Iris pigment epithelial cell (primary cell): ENCODE measurements at regions not wholly inside any gene's neighbourhood (a gene's known extent, or its start where the extent isn't known, plus 50 kb on each side); places are given as distances from the start of the nearest gene placed in this dataset.
A peak's percentile ranks its signal among the peaks of the same experiment; 100 is the strongest.

ENCODE experiments used
- DNase-seq: peaks from one replicate; pipeline ENCODE4 v3.0.0-alpha.2; 2011; ENCODE audit warnings: low read depth

- no peak for DNase-seq
Measured at GRCh38 chr2:118698564-118698963, 148.9 kb downstream of the EN1 start.

DNA sequence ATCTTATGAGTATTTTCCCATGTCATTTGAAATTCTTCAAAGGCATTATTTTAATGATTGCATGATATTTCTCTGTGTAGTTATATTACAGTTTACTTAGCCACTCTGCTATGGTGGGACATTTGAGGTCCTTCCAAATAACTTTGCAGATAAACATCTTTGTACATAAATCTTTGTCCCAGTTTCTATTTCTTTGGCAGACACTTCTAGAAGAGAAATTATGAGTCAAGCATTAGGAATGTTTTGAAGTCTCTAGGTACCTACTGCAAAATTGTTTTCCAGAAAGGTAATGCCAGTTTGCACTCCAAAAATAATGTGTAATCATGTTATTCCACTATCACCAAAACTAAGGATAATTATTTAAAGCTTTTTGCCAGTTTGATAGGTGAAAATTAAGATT, 149.7 kb downstream of the EN1 start:
- DNase-seq, result peak; percentile 53

DNA sequence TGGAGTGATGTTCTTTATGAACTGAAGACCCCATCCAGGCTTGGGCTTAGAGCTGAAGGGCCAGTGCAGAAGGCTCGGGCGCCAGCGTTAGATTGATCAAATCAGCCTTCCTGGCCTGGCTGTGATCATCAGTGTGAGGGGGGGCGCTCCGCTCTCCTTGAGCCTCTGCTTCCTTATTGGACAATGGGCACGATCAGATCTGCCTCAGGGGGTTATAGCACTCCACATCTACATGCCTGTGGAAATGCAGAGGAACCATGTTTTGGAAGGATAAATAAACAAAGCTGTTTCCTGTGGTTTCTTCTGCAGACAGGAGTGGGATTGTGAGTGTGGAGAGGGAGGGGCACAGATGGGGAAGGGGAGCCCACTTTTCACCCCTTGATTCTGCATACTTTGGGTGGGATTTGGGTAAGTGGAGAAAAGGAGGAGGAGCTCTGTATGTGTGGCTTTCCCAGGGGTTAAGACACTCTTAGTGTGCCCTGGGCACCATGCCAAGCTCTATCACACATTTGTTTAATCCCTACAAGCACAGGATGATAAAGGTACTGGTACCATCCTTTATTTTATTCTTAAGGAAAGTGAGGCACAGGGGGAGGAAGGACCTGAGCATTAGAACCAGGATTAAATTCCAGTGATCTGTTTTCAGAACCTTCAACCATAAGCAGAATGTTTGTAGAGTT, 150.5 kb downstream of the EN1 start:
- peak; percentile 42 for DNase-seq

GRCh38 chr2:118693287-118693822, 154.1 kb downstream of the EN1 start:
- no peak for DNase-seq

DNA sequence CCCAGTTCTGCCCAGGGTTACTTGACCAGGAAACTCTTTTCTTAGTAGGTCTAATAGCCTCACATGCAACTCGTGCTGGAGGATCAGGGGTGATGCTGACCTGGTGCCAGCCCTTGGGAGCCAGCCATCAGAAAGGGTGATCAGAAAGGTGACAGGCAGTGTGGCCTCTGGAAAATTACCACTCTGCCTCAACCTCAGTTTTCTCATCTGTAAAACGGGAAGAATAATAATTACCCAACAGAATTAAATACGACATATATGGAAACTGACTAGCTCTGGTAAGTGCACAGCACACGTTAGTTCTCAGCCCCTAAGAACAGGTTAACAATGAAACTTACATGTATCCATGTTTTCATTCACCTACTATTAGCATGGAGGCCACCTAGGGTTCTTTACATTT, 157.6 kb downstream of the EN1 start:
- no peak for DNase-seq

- no peak for DNase-seq
Measured at GRCh38 chr2:118689456-118689855, 158.0 kb downstream of the EN1 start.

- no peak for DNase-seq
Measured at GRCh38 chr2:118689033-118689432, 158.4 kb downstream of the EN1 start.

DNA sequence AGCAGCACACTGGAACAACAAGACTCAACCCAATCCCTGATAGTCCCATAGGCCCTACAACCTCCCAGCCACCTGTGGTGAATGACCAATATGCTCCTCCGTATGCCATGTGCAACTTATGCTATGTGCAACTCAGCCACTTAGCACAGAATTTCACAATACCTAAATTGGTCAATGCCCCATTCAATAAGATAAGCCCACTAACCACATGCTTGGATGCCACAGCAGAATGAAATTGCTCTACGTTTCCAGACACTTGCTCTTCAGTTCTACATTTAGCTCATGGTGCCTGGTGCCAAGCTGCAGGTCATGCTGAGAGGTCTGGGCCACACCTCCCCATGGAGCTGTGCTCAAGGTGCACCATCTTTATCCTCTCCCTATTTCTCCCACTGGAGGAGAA, 159.8 kb downstream of the EN1 start:
- peak; percentile 28 for DNase-seq

- DNase-seq, result no peak
Measured at GRCh38 chr2:118687192-118687591, 160.3 kb downstream of the EN1 start.

GRCh38 chr2:118686346-118686745, 161.1 kb downstream of the EN1 start:
- DNase-seq, result no peak

GRCh38 chr2:118683460-118683859, 164.0 kb downstream of the EN1 start:
- no peak for DNase-seq

- peak; percentile 33 for DNase-seq
Measured at GRCh38 chr2:118678985-118679384, 168.5 kb downstream of the EN1 start.

- DNase-seq, result no peak
Measured at GRCh38 chr2:118677546-118677945, 169.9 kb downstream of the EN1 start.

GRCh38 chr2:118675531-118675930, 171.9 kb downstream of the EN1 start:
- DNase-seq, result no peak

- peak; percentile 56 for DNase-seq
Measured at GRCh38 chr2:118672571-118673158, 174.8 kb downstream of the EN1 start.

- no peak for DNase-seq
Measured at GRCh38 chr2:118671701-118672454, 175.6 kb downstream of the EN1 start.

GRCh38 chr2:118670838-118671237, 176.6 kb downstream of the EN1 start:
- peak; percentile 94 for DNase-seq

- peak; percentile 41 for DNase-seq
Measured at GRCh38 chr2:118670276-118670675, 177.2 kb downstream of the EN1 start.

DNA sequence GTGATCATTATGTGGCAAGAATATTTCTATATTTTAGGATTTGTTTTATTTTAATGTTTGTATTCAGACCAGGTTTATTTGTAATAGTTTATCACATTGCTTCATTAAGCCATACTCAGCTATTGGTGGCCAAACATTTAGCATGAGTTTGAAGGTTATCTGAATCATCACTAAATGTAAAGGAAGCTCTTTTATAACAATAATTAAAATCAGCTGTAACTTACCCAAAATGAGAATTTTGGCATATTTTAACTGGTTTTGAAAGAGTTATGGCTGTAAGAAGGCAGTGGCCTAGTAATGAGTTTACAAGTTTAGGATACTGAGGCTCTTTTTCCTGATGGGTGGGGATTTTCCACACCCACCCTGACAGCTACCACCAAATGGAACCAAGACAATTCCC, 177.8 kb downstream of the EN1 start:
- DNase-seq, result no peak

DNA sequence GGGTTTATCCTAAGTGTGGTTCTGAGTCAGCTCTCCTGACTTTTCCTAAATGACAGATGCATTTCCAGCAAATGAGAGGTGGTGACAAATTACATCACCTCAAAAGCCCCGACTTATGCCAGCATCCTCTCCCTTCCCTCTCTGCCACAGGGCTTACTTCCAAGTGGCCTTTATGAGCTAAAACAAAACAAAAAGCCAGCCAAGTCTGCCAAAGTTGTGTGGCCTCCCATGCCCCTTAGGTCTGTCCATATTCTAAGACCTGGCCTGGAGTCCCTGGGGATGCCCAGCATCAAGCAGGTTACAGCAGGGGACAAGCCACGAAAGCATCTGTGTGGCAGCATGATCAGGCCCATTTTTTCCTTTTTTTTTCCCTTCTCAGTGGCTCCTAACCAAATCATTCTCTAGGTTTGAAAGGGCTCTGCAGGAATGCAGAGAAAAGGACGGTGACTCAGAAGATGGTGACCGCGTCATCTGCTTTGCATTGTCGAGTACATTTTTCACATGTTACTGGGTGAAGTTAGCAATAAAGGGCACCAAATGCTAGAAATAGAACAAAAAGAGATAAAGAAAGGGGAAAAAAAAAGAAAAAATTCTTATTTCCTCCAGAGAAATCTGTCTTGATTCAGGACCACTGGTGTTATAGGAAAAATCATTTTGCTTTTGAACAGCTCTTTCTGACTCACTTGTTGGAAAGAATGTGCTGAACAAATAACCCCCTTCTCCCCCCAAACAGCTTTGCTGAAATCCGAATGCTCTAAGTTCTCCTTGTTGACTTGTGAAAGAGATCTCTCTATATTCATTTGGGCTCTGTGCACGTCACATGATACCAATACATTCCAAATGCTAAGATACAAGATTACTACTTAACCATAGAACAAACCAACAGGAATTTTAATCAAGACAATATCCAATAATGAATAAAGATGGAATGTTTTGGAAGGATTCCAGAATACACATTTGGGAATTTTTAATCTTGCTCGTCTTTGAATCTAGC, 178.7 kb downstream of the EN1 start:
- peak; percentile 93 for DNase-seq

- DNase-seq, result peak; percentile 72
Measured at GRCh38 chr2:118667964-118668363, 179.5 kb downstream of the EN1 start.

DNA sequence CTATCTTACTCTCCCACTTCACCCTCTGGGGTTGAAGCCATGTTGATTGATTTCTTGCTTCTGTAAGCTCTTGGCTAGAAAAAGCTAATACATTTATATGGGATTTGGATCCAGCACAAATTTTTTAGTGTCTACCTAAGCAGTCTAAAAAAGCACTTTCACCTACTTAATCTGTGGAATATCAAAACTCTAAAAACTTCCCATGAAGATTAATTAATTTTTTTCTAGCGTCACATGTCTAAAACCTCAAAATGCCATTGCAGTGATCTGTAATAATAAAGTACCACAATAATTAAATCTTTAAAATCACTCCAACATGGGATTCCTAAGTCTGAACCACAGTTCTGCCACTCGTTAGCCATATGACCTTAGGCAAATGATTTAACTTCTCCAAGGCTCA, 180.1 kb downstream of the EN1 start:
- no peak for DNase-seq
